HCEC 1CT (cell line): ENCODE measurements at regions not wholly inside any gene's neighbourhood (a gene's known extent, or its start where the extent isn't known, plus 50 kb on each side); places are given as distances from the start of the nearest gene placed in this dataset.

Source experiments
- DNase-seq: peaks from one replicate; pipeline ENCODE4 v3.0.0-alpha.2; 2017

DNA sequence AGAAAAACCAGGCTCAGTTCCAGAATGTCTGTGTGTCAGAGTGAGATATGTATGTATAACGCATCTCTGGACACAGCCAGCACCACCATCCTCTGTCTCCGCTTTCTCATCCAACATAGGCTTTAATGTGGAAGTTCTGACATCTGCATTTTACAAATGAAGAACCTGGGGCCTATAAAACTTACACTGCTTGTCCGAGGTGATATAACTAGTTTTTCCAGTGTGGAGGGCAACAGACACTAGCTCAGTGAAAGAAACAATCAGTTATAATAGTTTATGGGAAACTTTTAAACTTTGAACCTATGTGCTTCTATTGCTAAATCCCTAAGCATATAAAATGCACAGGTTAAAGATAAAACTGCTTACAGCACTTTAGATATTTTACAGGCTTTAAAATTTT, 208.7 kb downstream of the CRPPA start:
- no peak for DNase-seq

DNA sequence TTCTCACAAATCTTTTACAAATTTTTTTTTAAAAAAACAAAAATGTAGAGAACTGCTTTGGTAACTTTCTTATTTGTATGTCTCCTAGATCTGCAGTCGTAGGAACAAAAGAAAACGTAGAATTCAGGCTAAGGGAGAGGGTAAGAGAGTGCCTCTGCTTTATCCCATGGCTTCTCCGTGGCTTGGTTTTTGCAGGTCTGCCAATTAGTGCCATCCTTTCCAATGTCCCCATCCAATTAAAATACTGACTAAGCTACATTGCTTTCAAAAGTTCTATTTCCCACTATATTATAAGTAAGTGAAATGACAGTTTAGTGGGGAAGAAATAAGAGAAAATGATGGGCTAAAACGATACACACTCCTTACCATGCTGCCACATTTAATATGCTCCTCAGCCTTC, 209.3 kb downstream of the CRPPA start:
- no peak for DNase-seq

DNA sequence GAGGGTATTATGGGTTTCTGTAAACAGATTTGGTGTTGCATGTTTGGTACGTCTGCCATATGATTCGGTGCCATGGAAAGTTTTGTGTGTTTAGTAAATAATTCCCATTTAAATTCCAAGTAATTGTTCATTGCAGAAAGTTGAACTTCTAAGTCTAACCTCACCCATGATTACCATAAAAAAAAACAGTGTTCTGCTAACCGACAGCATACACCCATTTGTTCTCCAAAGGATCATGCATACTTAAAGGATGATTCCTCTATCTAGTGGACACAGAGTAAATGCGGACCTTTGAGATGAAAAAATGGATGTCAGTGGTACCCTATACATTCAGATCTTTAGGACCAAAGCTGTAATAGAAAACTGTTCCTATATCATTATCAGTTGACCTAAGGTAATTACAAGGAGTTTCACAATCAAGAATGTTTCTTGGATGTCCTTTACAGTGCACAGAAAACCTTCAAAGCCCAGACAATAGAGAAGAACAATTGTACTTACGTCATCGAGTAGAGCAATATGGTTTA, 209.9 kb downstream of the CRPPA start:
- no peak for DNase-seq

DNA sequence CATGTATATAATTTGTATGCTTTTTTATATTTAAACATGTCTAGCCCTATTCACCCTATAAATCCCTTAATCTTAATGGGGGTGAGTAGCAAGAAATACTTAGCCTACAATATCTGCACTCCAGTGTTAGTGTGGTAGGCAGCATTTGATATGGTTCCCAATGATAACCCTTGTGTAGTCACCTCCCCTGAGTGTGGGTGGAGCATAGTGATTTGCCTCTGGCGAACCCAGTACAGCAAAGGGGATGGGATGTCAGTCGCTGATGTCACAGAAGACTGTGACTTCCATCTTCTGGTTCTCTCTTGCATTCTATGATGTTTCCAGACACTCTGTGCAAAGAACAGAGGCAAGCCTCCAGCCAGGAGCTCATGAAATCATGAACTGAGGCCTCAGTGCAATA, 211.2 kb downstream of the CRPPA start:
- no peak for DNase-seq

DNA sequence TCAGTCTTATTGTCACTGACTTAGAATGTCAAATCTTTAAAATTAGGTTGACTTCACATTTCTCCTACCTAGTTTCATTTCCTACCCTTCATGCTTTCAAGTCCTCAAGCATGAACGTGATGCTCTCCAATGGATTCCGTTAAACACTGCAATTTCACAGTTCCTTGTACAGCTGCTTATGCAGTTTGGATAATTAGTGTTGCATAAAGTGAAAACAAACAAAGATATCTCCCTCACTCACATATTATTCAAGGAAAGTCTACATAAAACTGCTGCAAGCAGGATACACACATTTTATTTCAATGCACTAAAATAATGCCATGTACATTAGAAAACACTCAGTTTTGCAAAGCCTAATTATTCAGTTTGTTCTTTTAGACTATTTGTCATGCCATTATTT, 214.0 kb downstream of the CRPPA start:
- no peak for DNase-seq

DNA sequence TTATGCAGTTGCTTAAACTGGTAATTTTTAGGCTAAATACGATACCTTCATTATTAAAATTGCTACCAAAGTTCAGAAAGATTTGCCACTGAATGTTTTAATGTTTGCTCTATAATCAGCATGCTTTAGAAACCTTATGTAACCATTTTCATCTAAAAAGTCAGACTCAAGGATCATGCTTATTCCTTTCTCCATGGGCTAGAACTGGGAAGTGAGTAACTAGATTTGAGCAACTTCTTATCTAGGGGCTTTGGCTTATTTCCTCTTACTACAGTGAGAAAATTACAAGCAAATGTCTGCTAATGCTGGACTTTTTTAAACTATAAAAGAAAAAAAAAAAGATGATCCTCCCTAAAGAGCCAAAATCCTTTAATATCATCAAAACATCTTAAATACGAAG, 215.9 kb downstream of the CRPPA start:
- no peak for DNase-seq

DNA sequence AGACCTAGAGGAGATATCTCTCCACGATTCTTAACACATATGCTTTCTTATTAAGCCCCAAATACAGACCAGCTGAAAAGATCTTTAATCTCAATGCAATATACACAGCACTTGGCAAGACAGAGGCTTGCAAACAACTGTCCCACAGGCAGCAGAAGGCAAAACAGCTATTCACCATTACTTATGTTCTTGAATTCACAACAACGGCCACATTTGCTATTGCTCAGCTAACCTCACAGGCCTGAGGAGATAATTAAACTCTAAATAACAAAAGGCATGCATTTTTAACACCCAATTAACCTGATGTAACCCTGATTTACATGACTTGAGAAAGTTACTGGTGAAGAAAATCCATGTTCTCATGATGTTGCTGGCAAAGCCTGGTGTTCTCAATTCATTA, 216.4 kb downstream of the CRPPA start:
- DNase-seq = no peak

DNA sequence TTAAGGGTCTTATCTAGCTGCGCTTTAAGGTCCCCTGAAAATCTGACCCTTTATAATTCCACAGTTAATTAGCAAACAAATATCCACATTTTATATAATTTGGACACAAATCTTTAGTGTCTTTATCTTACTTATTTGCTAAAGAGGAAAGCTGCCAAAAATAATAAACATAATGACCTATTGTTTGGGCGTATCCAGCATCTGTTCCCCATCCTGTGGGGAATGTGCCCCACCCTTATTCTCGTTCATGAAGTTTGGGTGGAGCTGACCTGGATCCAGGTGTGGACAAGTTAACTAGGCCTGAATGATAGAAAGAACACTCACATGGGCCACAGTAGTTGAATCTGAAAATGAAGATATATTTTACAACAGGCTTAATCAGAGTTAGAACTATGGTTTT, 218.3 kb downstream of the CRPPA start:
- no peak for DNase-seq

DNA sequence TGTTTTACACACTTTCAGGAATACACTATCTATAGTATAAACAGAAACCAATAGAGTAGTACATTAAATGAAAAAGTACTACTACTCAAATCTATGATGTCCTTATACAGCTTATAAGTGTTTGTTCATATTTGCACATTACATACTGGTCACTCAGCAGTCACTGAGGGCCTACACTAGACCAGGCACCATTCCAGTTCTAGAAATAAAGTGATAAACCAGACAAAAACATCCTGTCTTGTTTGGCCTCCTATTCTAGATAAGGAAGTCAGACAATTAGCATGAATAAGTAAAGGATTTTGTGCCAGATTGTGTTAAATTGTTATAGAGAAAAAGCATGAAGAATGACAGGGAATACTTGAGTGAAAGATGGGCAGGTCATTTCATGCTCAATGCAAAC, 219.0 kb downstream of the CRPPA start:
- no peak for DNase-seq

DNA sequence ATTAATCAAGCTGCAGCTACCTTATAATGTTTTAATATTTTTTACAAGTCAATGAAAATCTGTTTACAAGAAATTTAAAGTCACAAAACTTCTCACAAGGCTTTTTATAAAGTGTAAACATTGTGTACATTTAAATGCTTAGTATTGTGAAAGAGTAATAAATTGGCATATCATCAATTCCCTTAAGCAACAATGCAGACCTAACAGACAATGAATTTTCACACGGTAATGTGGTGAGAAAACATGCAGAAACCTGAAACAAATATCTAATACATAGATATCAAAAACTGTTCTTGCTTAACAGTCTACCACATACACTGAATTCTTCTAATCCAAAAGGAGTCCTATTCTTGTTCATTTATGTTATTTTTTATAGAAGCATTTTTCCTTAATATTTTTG, 220.7 kb downstream of the CRPPA start:
- no peak for DNase-seq

DNA sequence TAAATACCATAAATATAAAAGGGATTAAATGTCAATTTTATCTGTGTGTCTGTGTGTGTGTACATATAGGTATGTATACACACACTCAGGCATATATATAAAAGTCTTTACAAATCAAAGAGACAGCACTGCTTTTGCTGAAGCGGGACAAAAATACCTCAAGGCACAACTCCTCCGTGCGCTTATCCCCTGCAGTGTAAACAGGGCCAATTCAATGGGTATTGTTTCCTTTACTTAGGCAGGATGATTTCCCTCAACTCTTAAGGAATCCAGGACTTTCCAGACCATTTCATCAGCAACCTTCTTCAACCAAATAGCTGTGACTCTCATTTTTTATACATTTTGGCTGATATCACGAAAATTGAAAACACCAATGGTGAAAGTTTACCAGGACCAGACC, 227.7 kb downstream of the CRPPA start:
- no peak for DNase-seq

DNA sequence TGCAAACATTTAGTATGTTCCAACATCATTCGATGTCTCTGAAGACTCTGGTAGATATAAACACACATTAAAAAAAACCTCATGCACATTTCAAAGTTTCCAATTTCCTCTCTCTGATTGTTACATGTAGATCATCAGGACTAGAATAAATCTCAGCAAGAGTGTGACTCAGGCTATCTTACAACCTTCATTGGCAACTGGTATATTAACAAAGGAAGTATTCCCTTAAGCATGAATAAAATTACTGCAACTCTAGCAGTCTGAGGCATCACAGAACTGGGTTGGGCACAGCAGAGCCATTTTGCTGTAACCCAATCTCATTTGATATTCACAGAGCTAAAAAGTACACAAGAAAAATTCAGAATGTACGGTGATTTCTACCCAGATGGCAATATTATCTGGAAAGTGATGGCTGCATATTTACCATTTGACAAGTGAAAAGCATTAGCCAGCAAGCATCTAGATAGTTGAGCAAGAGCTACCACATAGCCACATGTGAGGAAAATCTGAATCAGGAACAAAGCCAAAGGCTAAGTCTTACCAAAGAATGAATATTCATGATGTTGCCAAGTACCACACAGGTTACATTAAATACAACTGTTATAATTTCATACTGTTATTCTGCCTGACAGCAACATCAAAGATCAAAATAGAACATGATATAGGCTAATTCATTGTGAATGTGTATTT, 232.2 kb downstream of the CRPPA start:
- peak; percentile 53 for DNase-seq

DNA sequence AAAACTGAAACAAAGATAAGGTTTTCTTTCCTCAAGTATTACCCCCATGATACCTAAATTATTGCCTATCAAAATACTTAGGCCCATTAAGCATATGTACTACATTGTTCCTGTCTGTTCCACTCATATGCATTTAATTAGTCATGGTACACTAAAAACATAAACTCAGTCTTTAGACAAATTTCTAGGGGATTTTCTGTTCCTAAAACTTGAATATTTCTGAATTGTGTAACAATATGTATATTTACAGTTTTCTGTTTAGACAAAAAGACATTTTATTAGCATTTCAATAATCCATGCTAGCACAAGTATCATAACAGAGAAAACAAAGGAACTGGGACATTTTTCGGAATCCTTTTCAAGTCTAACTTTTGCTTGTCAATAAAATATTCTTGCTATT, 234.2 kb downstream of the CRPPA start:
- DNase-seq = no peak

DNA sequence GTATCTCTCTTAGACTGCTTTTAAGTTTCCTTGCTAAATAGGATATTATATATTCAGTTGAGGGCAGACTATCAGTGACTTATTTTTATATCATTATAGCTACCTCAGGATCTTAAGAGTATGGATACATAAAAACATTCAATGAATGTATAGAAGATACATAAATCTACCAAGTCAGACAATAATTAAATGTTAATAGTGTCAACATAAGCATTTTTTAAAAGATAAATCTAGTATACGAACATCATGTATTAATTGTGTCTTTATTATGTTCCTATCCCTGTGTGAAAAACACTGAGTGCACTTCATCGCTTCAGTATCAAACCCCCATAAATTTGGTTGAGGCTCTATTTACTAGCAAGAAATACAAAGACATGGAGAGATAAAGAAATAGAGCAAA, 242.8 kb downstream of the CRPPA start:
- no peak for DNase-seq

DNA sequence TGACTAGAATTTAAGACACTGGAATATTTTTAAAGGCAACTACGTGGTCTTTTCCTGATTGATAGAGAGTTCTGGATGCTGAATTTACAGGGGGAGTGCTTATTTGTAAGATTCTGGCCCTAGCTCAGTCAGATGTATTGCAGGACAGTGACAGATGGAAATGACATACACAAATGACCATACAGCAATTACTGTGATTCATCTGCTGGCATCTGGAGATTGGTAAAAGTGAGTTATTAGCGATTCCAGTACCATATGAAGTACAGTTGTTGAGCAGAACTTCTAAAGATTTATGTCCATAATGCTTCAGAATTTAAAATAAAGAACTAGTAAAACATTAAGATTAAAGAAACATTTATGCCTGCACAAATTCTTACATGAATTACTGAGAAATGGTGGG, 243.2 kb downstream of the CRPPA start:
- DNase-seq = no peak

DNA sequence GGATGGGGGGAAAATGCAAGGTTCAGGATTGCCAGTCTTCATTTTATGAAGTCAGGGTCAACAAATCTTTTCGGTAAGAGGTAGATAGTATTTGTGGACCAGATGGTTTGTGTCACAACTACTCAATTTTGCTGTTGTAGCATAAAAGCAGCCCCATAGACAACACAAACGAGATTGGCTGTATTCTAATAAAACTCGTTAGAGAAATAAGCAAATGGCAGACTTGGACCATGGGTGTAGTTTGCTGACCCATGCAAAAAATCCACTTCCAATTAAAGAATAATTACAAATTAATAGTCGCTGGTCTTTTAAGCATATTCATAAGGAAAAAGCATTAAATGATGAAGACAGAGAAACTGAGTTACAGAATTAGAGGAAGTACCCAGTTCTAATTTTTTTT, 247.1 kb downstream of the CRPPA start:
- no peak for DNase-seq

DNA sequence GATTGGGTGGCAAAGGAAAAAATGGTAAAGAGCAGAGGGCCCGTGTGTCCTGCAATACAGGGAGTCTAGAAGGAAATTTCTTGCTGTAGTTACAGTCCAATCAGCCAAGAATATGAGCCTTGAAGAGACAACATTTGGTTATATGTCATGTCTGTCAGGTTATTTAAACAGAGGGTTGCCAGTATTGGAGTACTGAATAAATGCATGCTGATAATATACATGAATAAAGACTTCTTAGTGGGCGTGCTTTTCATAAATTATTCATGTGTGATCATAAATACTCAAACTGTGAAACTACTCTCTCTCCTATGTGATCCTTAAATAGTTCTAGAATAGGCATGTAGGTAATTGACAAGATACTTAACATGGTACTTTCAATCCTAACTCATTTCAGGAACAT, 249.0 kb downstream of the CRPPA start:
- DNase-seq = no peak

DNA sequence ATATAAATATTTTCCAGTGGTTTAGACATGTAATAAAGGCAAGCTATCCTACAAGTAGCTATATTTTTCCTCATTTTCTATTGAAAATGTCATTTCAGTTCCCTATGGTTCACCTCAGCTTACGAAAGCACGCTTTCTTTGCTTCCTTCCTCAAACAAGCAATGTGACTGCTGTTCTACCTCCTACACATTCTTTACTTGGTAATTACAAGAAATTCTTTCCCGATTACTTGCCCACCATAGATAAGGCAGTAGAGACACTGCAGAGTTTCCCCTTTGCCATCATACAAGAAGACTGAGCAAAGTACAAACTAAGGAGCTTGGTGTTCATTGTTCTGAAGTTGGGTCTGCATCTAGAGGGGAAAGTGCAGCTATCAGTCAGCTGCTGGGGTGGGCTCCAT, 249.4 kb downstream of the CRPPA start:
- DNase-seq = no peak

DNA sequence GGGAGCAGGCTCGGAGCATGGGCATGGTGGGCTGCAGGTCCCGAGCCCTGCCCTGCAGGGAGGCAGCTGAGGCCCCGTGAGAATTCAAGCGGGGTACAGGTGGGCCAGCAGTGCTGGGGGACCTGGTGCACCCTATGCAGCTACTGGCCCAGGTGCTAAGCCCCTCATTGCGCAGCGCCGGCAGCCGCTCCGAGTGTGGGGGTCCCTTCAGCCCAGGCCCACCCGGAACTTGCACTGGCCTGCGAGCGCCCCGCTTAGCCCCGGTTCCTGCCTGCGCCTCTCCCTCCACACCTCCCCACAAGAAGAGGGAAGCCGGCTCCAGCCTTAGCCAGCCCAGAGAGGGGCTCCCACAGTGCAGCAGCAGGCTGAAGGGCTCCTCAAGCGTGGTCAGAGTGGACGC, 250.7 kb downstream of the CRPPA start:
- DNase-seq = no peak

DNA sequence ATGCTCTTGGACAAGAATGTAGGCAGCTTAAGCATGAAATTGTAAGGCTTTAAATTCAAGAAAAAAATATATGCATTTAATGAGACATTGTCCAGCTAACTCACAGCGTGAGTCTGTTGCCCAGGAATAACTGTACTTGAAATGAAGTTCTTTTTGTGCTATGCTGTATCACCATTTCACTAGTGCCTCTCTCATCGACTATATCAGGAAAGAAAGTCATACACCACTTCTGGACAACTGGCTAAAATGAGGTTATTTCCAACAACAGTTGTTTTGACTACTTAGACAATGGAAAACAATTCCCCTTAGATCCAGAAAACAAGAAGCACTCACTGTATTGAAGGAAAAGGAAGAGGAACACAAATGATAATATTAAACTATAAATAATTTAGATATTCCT, 251.8 kb downstream of the CRPPA start:
- no peak for DNase-seq

DNA sequence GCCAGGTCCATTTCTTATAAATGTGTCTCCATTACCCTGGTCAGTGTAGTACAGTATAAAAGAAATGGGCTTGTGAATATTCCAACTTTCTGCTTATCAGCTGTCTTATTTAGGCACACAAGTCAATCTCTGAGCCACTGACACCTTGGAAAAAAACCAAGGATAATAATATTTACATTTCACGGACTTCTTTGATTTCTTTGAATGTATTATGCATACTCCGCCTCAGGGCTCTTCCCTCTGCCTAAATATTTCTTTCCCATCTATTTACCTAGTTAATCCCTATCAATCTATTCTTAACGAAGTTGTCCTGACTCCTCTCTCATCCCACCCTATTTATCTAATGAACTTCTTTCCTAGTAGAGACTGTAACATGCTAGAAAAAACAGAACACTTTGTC, 253.8 kb downstream of the CRPPA start:
- no peak for DNase-seq

DNA sequence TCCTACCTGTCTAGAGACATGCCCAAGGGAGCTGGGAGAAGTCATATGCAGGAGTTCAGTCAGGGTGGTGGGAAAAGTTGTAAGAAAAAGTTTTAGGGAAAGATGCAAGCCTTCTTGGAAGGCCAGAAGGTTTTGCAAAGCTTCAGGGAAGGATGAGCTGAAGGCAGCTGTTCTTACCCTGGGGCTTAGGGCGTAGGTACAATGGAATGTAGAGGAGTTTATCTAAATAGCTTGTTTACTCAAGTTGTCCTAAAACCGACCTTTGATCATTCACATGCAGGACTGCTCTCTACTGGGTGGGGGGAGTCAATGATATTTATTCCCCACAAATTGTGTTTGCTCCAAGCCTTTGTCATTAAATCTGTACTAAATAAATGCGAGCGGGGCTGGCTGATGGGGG, 277.0 kb downstream of the CRPPA start:
- DNase-seq = no peak

DNA sequence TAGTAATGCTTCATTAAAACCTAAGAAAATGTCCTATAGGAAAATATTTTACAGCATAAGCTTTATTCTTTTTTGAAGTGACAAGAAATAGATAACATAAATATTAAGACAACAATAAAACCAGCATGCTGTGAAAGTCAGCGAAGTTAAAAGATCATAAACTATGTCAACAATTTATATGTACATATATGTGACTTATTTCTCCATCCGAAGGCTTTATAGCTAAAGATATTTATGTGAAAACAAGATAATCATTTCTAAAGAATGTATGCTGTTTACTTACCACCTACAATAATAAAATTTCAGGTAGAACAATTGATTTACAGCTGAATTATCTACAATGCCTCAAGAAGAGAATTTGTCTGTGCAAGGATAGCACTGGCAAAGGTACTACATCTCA, 283.4 kb downstream of the CRPPA start:
- no peak for DNase-seq

DNA sequence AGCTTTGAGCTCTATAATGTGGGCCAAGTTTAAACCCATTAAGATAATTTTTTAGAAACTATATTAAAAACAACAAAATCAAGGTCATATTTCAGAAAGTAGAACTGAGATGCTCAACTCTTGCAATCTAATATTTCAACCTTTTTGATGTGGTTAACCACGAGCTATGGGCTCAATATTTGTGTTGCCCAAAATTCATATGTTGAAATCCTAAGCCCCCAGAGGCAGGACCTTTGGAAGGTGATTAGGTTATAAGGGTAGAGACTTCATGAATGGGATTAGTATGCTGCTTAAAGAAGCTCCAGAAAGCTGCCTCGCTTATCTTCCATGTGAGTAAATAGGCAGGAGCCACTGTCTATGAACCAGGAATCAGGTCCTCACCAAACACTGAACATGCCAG, 284.4 kb downstream of the CRPPA start:
- DNase-seq = no peak

DNA sequence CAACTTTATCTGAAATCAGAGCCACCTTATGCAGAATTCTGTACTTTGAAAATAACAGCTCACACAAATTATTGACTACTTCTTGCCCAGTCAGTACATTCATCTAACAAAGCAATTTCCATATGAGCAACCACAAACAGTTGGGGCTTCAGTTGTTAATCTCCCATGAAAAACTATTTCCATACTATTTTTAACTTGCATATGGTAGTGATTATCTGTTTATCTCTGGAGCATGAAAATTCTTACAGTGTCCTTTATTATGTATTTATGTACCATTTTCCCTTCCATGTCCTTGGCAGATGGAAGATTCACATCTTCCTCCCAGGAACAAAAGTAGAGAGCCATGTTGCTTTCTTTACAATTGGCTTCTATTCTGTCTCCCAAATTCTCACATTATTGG, 285.7 kb downstream of the CRPPA start:
- DNase-seq = no peak
